ENCODE measurements at regions not wholly inside any gene's neighbourhood (a gene's known extent, or its start where the extent isn't known, plus 50 kb on each side); places are given as distances from the start of the nearest gene placed in this dataset.

DNA sequence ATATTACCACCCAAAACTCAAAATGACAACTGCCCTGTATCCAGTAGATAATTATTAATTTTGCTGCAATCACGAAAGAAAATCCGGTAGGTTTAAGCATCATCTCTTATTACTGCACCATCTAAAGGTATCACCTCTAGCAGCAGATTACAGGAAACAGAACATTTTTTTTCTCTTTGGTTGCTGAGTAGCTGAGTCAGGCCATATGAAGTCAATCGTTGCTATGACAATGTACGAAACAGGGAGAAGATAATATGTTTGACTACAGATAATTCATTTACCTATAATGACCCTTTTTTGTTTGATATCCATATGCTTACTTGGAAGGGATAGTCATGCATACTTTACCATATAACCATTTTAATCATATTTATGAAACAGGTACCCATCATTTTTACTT, 831.6 kb upstream of the CHAC2 start:
- no peak for DNase-seq (ENCODE audit: low spot score)

DNA sequence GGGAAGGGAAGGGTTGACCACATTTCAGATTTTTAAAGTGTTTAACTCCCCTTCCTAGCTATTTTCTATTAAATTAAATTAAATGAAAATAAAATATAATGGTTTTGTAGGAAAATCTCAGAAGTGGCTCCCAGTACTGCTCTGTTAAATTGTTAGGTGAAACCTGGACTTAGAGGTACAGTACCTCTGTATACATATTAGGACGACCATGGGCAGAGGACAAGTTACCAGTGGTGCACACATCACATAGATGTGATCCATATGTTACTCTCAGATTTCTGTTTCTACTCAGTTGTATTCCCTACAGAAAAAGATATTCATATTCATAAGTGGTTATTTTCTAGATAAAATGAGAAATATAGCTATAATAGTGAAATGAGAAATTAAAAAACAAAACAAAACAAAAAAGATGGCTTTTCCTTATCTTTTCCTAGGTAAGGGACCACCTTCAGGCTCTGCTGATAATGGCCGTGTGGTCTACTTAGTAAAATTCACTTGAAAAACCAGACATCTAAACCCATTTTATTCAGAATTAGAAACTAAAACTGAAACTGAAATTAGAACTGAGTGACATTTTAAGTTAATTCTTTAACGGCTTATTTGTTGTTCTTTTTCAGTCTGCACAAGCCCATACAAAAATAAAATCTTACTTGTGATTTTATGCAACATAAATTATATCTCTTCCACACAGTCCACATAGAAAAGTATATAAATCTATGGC, 832.5 kb upstream of the CHAC2 start:
- no peak for DNase-seq (ENCODE audit: low spot score)

DNA sequence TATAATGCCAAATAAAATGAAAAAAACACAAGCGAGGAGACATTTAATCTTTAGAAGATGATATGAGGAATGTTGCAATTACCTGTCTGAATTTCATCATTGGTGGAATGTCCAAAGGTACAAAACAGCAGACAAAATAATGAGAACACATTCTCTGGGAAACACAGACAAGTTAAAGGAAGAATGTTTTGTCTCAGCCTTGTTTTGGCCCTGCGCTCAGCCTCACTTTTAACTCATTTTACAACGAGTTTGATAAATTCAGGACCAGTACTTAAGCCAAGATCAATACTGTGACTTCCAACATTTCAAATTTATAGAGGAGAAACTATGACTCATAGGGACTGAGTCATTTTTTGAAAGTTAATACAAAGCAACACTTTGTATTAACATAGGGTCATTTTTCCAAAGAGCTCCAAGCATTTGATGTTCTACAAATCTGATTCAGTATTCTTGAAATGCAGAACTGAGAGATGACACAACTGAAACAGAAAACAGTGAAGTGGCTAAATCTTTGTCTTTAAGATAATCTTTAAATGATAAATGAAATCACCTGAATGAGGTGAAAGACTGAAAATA, 833.2 kb upstream of the CHAC2 start:
- DNase-seq (ENCODE audit: low spot score): no peak

DNA sequence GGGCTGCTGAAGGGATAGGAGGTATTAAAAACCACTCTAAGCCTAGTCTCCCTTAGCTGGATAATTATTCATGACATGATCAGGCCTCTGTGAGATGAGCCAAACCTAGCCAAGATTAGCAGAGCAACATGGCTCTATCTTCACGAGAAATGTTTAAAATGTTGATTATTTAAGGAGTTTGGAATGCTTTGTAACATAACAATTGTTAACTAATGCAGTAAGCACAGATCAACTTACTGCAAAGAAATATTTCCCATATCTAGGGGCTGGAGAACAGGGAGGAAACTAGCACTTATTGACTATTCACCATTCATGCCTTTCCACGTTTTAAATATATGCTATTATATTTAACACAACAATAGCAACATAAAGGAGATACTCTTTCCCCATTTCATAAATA, 833.7 kb upstream of the CHAC2 start:
- DNase-seq (ENCODE audit: low spot score): no peak

DNA sequence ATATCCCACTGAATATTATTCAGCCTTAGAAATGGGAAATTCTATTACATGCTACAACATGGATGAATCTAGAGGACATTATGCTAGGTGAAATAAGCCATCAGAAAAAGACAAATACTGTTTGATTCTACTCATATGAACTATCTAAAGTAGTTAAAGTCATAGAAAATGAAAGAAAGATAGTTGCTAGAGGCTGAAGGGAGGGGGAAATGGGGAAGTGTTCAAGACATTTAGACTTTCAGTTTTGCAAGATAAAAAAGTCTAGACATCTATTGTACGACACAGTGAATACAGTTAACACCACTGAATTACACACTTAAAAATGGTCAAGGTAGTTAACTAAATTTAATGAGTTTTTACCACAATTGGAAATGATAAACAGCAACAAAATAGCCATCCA, 835.9 kb upstream of the CHAC2 start:
- no peak for DNase-seq (ENCODE audit: low spot score)

DNA sequence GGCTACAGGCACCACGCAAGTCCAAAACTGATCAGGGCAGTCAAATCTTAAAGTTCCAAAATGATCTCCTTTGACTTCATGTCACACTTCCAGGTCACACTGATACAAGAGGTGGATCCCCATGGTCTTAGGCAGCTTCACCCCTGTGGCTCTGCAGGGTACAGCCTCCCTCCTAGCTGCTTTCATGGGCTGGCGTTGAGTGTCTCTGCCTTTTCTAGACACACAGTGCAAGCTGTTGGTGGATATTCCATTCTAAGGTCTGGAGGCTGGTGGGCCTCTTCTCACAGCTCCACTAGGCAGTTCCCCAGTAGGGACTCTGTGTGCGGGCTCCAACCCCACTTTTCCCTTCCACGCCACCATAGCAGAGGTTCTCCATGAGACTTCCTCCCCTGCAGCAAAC, 838.2 kb upstream of the CHAC2 start:
- no peak for DNase-seq (ENCODE audit: low spot score)

DNA sequence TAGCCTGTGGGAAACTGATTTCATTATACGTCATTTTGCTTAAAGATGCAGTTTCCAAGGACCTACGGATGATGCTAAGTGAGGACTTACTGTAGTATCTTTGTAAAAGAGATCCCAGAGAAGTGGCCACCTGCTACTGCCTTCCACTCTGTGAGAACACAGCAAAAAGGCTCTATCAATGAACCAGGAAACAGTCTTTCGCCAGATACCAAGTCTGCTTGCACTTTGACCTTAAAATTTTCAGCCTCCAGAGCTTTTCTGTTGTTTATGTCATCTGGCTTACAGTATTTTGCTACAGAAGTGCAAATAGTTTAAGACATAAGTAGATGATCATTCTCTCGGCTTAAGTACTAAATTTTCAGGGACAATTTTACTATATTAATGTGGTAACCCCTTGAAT, 847.9 kb upstream of the CHAC2 start:
- no peak for DNase-seq (ENCODE audit: low spot score)

DNA sequence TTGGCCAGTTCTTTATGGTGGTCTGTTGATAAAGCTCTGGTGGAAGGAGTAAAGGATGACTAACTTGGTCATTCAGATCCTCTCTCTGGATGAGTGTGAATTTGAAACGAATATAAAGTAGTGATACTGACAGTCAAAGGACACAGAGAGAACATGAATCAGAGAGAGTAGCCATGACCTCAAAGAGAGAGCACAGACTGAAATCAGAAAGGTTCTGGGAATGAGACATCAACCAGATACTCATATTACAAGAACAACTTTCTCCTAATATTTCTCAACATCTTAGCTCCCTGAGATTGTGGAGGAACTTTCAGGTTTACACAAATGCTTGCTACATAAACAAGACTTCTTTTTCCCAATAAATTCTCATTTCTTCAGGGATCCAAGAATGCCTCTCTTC, 849.1 kb upstream of the CHAC2 start:
- DNase-seq (ENCODE audit: low spot score): no peak

DNA sequence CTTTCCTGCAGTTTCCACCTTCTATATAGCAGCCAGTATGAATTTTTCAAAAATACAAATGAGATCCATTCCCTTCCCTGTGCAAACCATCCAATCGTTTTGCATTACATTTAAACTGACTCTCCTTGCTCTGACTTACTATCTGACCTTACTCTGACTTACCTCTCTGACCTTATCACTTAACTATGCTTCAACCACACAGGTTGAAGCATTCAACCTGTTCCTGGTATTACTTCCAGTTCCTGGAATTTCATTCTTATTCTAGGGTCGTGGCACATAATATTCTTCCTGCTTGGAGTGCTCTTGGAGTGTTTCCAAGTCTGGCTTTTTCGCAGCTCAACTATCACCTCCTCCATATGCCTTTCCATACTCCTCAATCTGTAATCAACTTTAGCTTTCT, 850.6 kb upstream of the CHAC2 start:
- DNase-seq (ENCODE audit: low spot score): no peak

DNA sequence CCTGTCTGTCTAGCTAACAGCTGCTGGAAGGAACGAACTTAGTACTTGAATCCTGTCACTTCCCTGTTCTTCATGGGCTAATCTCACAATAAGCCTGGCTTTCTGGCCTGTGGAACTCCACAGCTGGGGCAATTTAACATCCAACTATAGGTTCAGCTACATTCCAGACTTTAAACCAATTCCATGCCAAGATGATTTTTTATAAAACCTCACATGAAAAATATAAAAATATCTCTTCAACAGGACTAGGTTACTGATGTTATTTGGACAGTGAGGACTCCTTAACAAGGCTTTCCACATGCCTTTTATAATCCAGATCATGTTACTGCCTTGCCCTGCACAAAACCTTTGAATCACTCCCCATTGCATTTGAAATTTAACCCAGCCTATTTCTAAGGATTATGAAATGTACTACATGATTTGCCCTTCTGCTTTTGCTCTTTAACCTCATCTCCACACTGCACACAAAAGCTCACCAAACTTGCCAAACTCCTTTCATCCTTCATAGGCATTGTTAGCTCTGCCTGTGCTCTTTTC, 863.2 kb upstream of the CHAC2 start:
- no peak for DNase-seq (ENCODE audit: low spot score)

DNA sequence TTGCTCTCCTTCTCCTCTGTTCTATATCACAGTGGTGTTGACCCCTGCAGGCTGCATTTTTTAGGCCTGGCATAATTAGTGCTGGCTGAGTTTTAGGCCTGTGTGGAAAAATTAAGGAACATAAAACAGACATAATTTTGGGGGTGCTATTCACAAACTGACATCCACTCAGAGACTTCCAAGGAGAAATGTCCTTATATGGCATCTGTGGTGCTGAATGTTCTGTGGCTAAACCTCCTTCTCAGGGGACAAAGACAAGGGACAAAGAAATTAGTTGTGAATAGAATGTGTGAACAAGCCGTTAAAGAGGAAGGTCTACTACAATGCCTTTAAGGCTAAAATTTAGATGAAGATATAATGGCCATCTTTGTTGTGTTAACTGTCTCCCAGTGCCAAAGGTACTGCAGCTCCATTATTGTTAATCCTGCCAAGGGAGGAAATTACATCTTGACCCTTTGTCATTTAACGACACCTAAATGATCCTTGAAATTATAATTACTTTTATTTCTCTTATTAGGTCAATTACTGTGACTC, 870.0 kb upstream of the CHAC2 start:
- DNase-seq (ENCODE audit: low spot score): no peak

DNA sequence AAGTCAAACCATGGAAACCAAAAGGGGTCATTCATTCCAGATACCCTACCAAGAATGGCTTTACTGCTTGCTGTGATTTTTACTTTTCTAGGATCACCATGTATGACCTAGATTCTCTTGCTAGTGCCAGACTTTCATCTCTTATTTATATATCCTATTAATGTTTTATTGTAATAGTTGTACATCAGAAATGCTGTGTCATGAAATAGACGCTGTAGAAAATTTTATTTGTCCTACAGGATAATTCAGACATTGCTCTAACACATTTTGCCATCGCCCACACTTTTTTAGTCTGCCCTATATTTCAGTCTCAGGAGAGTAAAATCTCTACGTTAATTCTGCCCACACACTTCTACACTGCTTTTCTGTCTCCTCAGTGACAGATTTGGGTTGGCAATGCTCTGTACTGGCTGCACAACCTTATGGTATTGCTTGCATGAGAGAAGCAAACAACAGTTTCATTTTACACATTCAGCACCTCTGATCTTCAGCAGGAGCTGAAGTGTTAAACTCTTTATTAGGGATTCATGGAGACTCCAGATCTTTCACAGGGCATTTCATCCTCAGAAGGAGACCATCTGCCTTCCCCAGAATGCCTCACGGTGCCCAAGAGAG, 871.8 kb upstream of the CHAC2 start:
- DNase-seq (ENCODE audit: low spot score): no peak

DNA sequence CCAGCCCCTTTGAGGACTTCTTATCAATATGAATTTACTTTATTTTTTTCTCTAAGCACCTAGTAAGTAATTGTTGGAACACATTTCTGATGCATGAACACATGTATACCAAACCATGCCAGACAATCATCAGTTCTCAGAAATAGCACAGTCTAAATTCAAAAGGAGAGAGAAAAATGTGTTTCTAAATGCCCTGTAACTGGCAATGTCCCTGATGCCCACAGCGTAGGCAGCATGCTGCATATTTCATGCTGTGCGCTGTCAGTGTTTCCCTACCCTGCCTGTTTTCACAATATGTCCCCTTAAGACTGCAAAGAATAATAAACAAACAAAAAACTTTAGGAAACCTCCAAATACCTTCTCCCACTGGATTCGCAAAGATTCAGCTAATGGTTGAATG, 881.0 kb upstream of the CHAC2 start:
- no peak for DNase-seq (ENCODE audit: low spot score)

DNA sequence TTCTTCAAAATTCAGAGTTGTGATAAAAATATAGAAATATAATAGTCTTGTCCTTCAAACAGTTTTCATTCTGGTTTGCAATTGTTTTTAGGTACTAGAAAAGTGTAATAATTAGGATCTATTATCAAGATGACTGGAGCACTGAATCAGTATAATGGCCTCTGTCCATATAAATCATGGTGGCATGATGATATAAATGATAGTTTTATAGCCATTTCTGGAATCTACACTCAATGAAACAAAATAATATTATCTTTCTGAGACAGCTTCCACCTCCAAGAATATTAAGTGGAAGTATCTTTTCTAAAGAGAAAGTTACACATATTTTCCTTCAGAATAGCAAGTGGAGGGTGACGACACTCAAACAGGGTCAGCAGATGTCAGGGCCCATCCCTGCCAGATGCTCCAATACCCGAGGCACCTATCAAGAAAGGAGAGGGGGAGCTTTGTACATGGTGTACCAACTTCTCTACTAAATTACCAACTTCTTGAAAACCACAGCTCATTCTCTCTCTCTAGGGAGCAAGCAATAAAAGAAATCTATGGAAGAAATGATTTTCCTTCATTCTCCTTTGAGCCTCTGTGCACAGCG, 882.7 kb upstream of the CHAC2 start:
- DNase-seq (ENCODE audit: low spot score): no peak

DNA sequence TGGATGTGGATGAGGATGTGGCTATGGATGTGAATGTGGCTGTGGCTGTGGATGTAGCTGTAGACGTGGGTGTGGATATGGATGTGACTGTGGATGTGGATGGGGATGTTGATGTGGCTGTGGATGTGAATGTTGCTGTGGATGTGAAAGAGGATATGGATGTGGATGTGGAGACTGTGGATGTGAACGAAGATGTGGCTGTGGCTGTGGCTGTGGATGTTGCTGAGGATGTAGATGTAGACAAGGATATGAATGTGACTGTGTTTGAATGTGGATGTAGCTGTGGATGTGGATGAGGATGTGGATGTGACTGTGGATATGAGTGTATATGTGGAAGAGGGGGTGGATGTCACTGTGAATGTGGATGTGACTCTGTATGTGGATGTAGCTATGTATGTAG, 884.6 kb upstream of the CHAC2 start:
- no peak for DNase-seq (ENCODE audit: low spot score)

DNA sequence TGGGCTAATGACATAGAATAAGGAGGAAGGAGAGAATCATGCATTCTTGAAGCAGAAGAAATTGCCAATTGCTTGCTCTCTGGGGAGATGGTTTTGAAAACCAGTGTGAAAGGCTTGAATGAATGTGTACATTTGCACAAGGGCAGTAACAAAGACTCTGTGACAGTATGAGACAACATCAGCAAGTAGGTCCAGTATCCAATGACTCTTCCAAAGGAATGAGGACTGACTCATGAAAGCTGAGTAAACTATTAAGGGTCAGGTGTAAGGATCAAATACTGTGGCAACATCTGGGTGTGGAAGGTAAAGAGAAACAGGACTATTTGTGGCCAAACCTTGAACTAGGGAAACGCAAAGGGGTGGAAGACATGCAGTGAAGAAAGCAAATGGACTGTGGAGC, 886.0 kb upstream of the CHAC2 start:
- DNase-seq (ENCODE audit: low spot score): no peak

DNA sequence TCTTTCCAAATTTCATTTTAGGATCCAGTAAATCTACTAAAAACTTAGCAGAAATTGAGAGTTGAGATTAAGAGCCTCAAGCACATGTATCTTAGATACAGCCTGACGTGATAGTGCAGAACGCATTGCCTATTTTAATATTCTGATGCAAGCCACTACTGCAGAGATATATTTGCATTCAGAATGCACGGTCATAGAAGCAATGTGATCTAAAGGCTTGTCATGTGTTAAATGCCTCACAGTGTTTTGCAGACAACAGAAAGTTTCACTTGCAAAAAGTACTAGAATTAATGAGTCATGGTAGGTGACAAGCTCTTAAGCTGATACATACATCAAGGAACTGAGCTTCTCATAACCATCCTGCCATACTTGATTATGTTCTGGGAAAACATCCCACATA, 886.7 kb upstream of the CHAC2 start:
- no peak for DNase-seq (ENCODE audit: low spot score)

DNA sequence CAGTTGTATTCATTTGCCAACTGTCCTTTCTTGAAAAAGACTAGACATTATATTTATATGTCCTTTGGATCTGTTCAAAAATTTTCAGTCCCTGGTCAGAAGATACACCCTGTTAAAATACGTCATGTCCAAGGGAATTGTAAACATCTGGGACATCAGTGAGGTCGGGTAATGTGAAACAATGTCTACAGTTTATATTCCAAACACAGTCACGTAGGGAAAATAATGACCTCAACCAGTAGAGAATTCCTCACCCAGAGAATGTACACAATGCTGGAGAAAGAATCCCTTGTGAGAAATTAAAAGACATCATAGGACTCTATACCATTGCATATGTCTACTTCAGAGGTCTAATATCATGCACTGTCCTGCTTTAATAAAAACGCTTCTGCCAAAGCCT, 888.0 kb upstream of the CHAC2 start:
- no peak for DNase-seq (ENCODE audit: low spot score)

DNA sequence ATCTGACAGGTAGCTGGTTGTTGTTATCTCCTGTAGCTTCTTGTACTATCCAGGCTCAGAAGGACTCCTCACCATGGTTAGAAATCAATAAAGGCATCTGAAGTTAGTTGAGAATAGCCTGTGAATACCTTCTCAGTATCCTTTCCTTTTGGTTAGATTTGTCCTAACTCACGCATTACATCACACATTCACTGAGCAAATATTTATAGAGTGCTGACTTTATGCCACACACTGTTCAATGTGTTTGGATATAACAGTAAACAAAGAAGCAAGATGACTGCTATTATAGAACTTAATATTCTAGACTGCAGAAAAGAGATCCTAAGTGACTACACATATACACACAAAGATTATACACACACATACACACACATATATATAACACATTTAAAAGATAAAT, 889.9 kb upstream of the CHAC2 start:
- no peak for DNase-seq (ENCODE audit: low spot score)

DNA sequence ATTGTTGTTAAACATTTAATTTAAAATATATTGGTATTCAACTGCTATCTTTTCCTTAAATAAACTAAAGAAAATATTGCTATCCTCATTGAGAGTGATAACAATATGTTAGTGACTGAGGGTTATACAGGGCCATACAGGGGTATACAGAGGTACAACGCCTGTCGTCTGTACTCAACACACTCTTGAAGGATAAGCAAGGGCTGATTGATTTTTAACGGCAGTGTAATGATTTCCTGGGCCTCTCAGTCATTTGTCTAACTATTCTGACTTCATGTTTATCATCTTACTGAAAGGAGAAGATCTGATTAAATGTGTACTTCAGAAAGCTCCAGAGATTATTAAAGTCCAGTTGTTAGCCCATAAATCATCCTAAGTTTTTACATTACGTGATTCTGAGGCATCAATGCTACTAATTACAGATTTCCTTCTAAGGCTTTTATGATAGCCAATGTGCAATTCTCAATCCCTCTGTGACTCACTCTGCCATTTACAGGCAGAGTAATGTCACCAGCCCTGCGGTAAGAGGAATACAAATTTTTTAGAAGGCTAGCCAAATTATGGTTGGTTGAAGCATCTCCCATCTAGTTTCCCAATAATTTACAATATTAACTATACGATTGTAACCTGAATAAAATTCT, 893.0 kb upstream of the CHAC2 start:
- DNase-seq (ENCODE audit: low spot score): no peak

DNA sequence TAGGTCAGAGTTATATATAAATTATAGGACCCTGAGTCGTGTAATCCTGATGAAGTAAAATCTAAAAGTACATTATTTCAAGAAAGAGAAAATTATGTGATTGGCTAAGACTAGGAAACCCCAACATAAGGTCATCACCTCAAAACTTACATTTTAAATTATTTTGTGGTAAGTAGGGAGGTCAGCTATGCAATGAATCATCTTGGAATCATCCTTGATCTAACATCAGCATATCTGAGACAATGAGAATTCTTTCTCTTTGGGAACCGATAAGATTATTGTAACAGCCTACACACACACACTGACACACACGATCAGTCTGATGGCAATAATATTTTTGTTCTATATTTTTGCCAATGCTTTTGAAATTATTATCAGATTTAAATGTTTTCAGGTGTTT, 904.8 kb upstream of the CHAC2 start:
- no peak for DNase-seq (ENCODE audit: low spot score)

DNA sequence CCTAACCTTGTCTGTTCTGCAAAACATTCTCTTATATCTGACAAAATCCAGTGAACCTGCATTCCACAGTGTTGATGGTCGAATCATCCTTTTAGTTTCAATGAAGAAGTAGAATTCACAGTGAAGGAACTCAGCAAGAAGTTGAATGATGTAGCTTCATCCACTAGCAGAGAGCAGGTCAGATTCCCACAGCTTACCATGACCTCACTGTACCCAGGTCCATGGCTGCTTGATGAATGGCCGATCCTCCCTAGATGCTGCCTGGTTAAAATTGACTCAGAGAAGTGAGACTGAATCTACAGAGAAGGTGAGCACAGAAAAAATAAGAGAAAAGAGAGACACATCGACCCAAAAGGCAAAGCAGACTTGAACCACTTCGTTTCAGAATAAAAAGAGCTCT, 906.0 kb upstream of the CHAC2 start:
- DNase-seq (ENCODE audit: low spot score): no peak
